Cardiac septum (tissue), 1 donor: ENCODE measurements at regions not wholly inside any gene's neighbourhood (a gene's known extent, or its start where the extent isn't known, plus 50 kb on each side); places are given as distances from the start of the nearest gene placed in this dataset.

ENCODE experiments used
- DNase-seq: peaks from one replicate; pipeline ENCODE4 v3.0.0-alpha.2; 2020; ENCODE audit warnings: low spot score
- intact Hi-C: fragments of 100-400 bp; cut with DNase I; formaldehyde crosslinking; loops from one replicate; pipeline ENCODE4 v1.14.0; 2022
- donor health status: DM: no; HTN: no; CAD: no.

GRCh38 chr21:24403221-24403620 lies 1204.1 kb downstream of the MRPL39 start:
- DNase-seq = no peak

DNA sequence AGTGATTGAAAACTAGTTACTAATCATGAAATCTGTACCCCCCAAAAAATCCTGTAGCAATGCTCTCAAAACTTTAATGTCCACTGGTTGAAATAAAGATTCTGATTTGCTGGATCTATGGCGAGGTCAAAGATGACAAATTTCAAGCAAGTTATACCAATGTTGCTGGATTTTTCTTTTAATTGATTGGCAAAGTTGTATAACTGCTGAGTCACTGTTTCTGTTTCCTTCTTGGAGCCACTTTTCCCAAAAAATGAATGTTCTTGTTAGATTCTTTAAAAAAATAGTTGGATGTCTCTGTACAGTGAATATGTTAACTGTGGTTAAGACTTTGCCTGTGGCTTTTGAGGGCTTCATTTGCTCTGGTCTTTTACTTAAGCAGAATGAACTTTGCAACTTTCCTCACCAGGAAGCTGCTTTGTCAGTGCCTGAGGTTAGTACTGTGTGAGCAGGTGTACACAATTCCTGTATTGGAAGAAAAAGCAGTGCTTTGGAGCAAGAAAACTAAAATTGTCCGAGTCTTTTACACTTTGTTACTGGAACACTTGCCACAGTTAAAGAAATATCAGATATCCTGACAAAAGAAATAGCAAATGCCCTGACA lies 1211.9 kb downstream of the MRPL39 start:
- intact Hi-C loops = no loop called here

More at GRCh38 chr21:24403221-24403620, 1204.1 kb downstream of the MRPL39 start:
- intact Hi-C loops = no loop called here

GRCh38 chr21:24375201-24375600 lies 1232.1 kb downstream of the MRPL39 start:
- intact Hi-C loops = no loop called here
- no peak for DNase-seq

More for the DNA sequence above, 1211.9 kb downstream of the MRPL39 start:
- DNase-seq = no peak

GRCh38 chr21:24372506-24372905 lies 1234.8 kb downstream of the MRPL39 start:
- intact Hi-C loops = no loop called here
- DNase-seq = no peak

GRCh38 chr21:24369746-24370145 lies 1237.5 kb downstream of the MRPL39 start:
- no peak for DNase-seq

GRCh38 chr21:24369278-24369677 lies 1238.0 kb downstream of the MRPL39 start:
- intact Hi-C loops = no loop called here
- DNase-seq = no peak

More at GRCh38 chr21:24369746-24370145, 1237.5 kb downstream of the MRPL39 start:
- intact Hi-C loops = no loop called here

- intact Hi-C loops = no loop called here
- no peak for DNase-seq
Measured at GRCh38 chr21:24367936-24368335, 1239.3 kb downstream of the MRPL39 start.

- intact Hi-C loops = no loop called here
- no peak for DNase-seq
Measured at GRCh38 chr21:24353492-24353891, 1253.8 kb downstream of the MRPL39 start.

GRCh38 chr21:24339406-24339805 lies 1267.9 kb downstream of the MRPL39 start:
- no peak for DNase-seq
- intact Hi-C loops = no loop called here

DNA sequence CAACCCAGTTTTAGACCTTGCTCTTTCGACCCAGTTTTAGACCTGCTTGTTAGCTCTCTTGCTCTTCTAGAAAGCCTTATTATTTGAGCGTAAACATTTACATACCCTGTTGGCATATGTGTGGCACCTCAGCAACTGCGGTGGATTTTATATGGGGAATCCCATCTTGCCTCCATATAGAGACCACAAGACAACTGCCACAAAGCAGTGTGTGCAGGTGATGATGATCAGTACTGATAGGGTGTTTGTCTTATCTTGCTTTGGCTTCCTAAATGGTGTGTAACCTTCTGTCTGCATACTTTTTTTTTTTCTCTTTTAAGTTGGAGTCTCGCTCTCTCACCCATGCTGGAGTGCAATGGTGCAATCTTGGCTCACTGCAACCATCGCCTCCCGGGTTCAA lies 1270.8 kb downstream of the MRPL39 start:
- intact Hi-C loops = no loop called here
- no peak for DNase-seq

GRCh38 chr21:24323536-24323935 lies 1283.7 kb downstream of the MRPL39 start:
- intact Hi-C loops = no loop called here
- no peak for DNase-seq

GRCh38 chr21:24316277-24316922 lies 1290.9 kb downstream of the MRPL39 start:
- intact Hi-C loops = no loop called here
- no peak for DNase-seq

DNA sequence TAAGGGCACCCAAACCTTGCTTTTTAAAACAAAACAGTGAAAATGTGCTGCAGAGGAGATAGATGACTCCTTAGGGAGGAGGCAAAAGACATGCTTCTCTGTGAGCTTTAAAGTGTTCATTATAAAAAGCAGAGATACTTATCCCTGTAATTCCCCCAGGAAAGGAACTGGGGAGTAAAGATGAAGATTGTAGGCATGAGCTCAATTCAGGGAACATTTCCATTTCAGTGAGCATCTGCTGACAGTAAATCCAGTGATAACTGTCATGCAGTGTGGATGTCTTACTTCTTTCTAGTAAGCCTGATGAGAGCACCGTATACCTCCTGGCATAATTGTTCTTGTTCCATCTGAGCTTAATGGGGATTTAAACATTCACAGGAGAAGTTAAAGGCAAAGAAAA lies 1296.5 kb downstream of the MRPL39 start:
- no peak for DNase-seq
- intact Hi-C loops = no loop called here

DNA sequence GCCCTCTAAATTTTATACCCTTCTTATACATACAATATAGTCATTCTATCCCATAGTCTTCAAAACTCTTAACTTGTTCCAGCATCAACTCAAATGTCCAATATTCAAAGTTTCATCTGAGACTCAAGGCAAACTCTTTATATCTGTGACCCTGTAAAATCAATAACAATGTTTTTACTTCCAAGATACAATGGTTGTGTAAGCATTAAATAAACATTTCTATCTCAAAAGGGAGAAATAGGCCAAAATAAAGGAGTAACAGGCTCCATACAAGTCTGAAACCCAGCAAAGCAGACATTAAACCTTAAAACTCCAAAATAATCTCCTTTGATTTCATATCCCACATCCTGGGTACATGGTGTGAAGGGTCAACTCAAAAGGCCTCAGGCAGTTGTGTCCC lies 1299.1 kb downstream of the MRPL39 start:
- DNase-seq = no peak
- intact Hi-C loops = no loop called here

GRCh38 chr21:24302400-24302799 lies 1304.9 kb downstream of the MRPL39 start:
- intact Hi-C loops = no loop called here
- DNase-seq = no peak

DNA sequence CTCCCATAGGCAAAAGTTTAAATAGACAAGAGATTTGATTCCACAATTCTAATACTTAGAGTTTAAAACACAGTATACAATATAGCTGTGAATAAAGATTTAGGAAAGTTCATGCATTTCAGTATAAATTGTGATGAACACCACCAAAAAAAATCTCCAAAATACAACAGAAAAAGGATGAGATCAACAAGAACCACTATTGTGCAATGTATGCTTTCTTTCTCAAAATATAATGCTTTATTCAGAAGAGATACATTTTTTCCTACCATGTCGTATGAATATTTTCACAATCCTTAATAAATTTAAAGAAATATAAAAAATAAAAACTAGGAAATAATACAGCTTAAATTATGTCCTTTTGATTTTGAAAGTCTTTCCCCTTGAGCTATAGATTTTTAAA lies 1309.2 kb downstream of the MRPL39 start:
- intact Hi-C loops = no loop called here
- no peak for DNase-seq

GRCh38 chr21:24294171-24294570 lies 1313.1 kb downstream of the MRPL39 start:
- intact Hi-C loops = no loop called here
- no peak for DNase-seq

DNA sequence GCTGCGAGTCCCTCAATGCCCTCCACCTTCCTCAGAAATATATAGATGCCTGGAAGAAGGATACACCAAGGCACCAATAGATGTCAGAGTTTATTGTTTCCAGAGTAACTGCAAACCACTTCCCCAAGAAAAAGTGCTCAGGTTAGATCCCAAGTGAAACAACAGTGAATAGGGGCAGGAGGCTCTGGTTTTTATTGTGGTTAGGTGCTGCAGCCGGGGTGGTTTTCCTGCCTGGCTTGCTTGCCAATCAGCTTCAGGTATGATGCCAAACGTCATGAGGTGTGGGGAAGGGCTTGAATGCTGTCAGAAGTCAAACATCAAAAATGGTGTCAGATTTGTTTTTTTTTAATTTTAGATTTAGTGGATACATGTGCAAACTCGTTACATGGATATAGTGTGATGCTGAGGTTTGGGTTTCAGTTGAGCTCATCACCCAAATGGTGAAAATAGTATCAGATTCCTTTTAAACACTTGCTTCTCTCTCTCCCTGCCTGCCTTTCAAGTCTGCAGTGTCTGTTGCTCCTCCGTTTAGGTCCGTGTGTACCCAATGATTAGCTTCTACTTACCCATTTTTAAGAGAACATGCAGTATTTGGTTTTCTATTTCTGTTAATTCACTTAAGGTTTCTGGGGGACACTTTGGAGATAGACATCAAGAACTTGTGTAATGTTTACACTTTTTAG lies 1317.0 kb downstream of the MRPL39 start:
- intact Hi-C loops = no loop called here
- no peak for DNase-seq

DNA sequence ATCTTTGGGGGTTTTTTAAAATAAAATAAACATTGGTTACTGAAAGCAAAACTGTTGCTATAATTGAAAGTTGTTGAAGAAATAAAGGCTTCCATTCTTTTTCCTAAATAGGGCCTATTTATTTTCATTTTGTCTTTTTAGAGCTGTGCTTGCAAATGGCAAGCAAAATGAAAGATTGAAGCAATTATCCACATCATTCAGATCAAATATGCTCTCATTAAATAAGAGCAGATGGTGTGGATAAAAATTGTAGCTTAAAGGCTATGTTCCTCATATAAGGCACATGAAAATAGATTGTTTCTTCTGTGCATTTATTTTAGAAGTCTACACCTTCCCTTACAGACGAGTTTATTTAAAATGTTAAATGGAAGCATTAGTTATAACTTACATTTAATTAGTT lies 1317.7 kb downstream of the MRPL39 start:
- no peak for DNase-seq
- intact Hi-C loops = no loop called here

- DNase-seq = no peak
- intact Hi-C loops = no loop called here
Measured at GRCh38 chr21:24280596-24280995, 1326.7 kb downstream of the MRPL39 start.

- intact Hi-C loops = no loop called here
- no peak for DNase-seq
Measured at GRCh38 chr21:24278711-24279110, 1328.6 kb downstream of the MRPL39 start.
